KBM-7 (cell line): ENCODE measurements at regions not wholly inside any gene's neighbourhood (a gene's known extent, or its start where the extent isn't known, plus 50 kb on each side); places are given as distances from the start of the nearest gene placed in this dataset.

Experiments used
- DNase-seq: peaks from one replicate; pipeline ENCODE4 v3.0.0-alpha.2; 2015
- in situ Hi-C: fragments of 300-500 bp; cut with MboI; formaldehyde crosslinking; loops from 2 replicates; pipeline ENCODE4 v1.14.3; 2020; ENCODE audit warnings: low sequenced_read_pairs, low pct_unique_long_range_greater_than_20kb, mixed read lengths

- no peak for DNase-seq
- in situ Hi-C loops, result no loop called here
Measured at GRCh38 chr16:8305201-8305600, 285.1 kb downstream of the TMEM114 start.

- no peak for DNase-seq
- in situ Hi-C loops, result no loop called here
Measured at GRCh38 chr16:8299635-8300034, 290.7 kb downstream of the TMEM114 start.

GRCh38 chr16:8295513-8296237 lies 294.6 kb downstream of the TMEM114 start:
- no peak for DNase-seq
- in situ Hi-C loops, result no loop called here

GRCh38 chr16:8293413-8293812 lies 296.9 kb downstream of the TMEM114 start:
- in situ Hi-C loops, result no loop called here
- no peak for DNase-seq

GRCh38 chr16:8292271-8292670 lies 298.0 kb downstream of the TMEM114 start:
- no peak for DNase-seq
- in situ Hi-C loops, result no loop called here

GRCh38 chr16:8286348-8286747 lies 304.0 kb downstream of the TMEM114 start:
- in situ Hi-C loops, result no loop called here
- DNase-seq, result no peak

GRCh38 chr16:8283195-8283594 lies 307.1 kb downstream of the TMEM114 start:
- DNase-seq, result no peak

GRCh38 chr16:8278031-8278580 lies 312.2 kb downstream of the TMEM114 start:
- DNase-seq, result no peak
- in situ Hi-C loops, result no loop called here

More at GRCh38 chr16:8283195-8283594, 307.1 kb downstream of the TMEM114 start:
- in situ Hi-C loops, result no loop called here

- DNase-seq, result no peak
- in situ Hi-C loops, result no loop called here
Measured at GRCh38 chr16:8271344-8271743, 319.0 kb downstream of the TMEM114 start.

- in situ Hi-C loops, result no loop called here
- no peak for DNase-seq
Measured at GRCh38 chr16:8262299-8262698, 328.0 kb downstream of the TMEM114 start.

- in situ Hi-C loops, result no loop called here
- DNase-seq, result no peak
Measured at GRCh38 chr16:8260140-8260539, 330.2 kb downstream of the TMEM114 start.

GRCh38 chr16:8258523-8258922 lies 331.8 kb downstream of the TMEM114 start:
- DNase-seq, result no peak

GRCh38 chr16:8257561-8257960 lies 332.8 kb downstream of the TMEM114 start:
- in situ Hi-C loops, result no loop called here
- no peak for DNase-seq

More at GRCh38 chr16:8258523-8258922, 331.8 kb downstream of the TMEM114 start:
- in situ Hi-C loops, result no loop called here

GRCh38 chr16:8254405-8254804 lies 335.9 kb downstream of the TMEM114 start:
- DNase-seq, result no peak
- in situ Hi-C loops, result no loop called here

GRCh38 chr16:8253718-8254117 lies 336.6 kb downstream of the TMEM114 start:
- in situ Hi-C loops, result no loop called here
- DNase-seq, result no peak

GRCh38 chr16:8251727-8252126 lies 338.6 kb downstream of the TMEM114 start:
- DNase-seq, result no peak
- in situ Hi-C loops, result no loop called here

- in situ Hi-C loops, result no loop called here
- no peak for DNase-seq
Measured at GRCh38 chr16:8251298-8251697, 339.0 kb downstream of the TMEM114 start.

- no peak for DNase-seq
- in situ Hi-C loops, result no loop called here
Measured at GRCh38 chr16:8247993-8248392, 342.3 kb downstream of the TMEM114 start.

GRCh38 chr16:8243981-8244380 lies 346.3 kb downstream of the TMEM114 start:
- no peak for DNase-seq
- in situ Hi-C loops, result no loop called here

GRCh38 chr16:8241408-8241807 lies 348.9 kb downstream of the TMEM114 start:
- in situ Hi-C loops, result no loop called here

GRCh38 chr16:8239443-8239842 lies 350.9 kb downstream of the TMEM114 start:
- no peak for DNase-seq
- in situ Hi-C loops, result no loop called here

More at GRCh38 chr16:8241408-8241807, 348.9 kb downstream of the TMEM114 start:
- DNase-seq, result no peak
